ENCODE measurements at regions not wholly inside any gene's neighbourhood (a gene's known extent, or its start where the extent isn't known, plus 50 kb on each side); places are given as distances from the start of the nearest gene placed in this dataset.

- no peak for DNase-seq (ENCODE audit: extremely low read depth, insufficient read length)
- no peak overlapping the region for H3K4me3 ChIP-seq (replicated peaks; ENCODE audit: low read depth, low read length)
- TF ChIP-seq CTCF (IDR thresholded peaks at IDR 0.05; ENCODE audit: insufficient read depth, low read length, poor library complexity, severe bottlenecking) = no peak
- H3K27me3 ChIP-seq (replicated peaks; ENCODE audit: control insufficient read depth, insufficient read depth, low read length) = no peaks in the 10 kb centered on the region; the same call in none of the 2 replicates
- H3K36me3 ChIP-seq (ENCODE audit: control insufficient read depth, insufficient read depth, low read length) = no peaks in the 10 kb centered on the region
These were observed 244.7 kb downstream of the KIF20B start for GRCh38 chr10:89946106-89946505.

GRCh38 chr10:89949496-89949895 is 248.1 kb downstream of the KIF20B start:
- no peak for TF ChIP-seq CTCF (IDR thresholded peaks at IDR 0.05; ENCODE audit: insufficient read depth, low read length, poor library complexity, severe bottlenecking)
- no peak for DNase-seq (ENCODE audit: extremely low read depth, insufficient read length)

GRCh38 chr10:89952325-89952724 is 250.9 kb downstream of the KIF20B start:
- no peaks in the 10 kb centered on the region; the same call in 1 of the 2 replicates for H3K27me3 ChIP-seq (replicated peaks; ENCODE audit: control insufficient read depth, insufficient read depth, low read length)

More at GRCh38 chr10:89949496-89949895, 248.1 kb downstream of the KIF20B start:
- Histone ChIP-seq H3K4me3 (replicated peaks; ENCODE audit: low read depth, low read length) (no peak overlapping the region), H3K36me3 (ENCODE audit: control insufficient read depth, insufficient read depth, low read length) (no peaks in the 10 kb centered on the region), H3K27me3 (replicated peaks; ENCODE audit: control insufficient read depth, insufficient read depth, low read length) (no peaks in the 10 kb centered on the region; the same call in 1 of the 2 replicates)

GRCh38 chr10:89952751-89953150 is 251.4 kb downstream of the KIF20B start:
- DNase-seq (ENCODE audit: extremely low read depth, insufficient read length) = no peak
- no peaks in the 10 kb centered on the region for H3K36me3 ChIP-seq (ENCODE audit: control insufficient read depth, insufficient read depth, low read length)
- no peak for TF ChIP-seq CTCF (IDR thresholded peaks at IDR 0.05; ENCODE audit: insufficient read depth, low read length, poor library complexity, severe bottlenecking)
- no peaks in the 10 kb centered on the region; the same call in 1 of the 2 replicates for H3K27me3 ChIP-seq (replicated peaks; ENCODE audit: control insufficient read depth, insufficient read depth, low read length)
- H3K4me3 ChIP-seq (replicated peaks; ENCODE audit: low read depth, low read length) = no peak overlapping the region

More at GRCh38 chr10:89952325-89952724, 250.9 kb downstream of the KIF20B start:
- TF ChIP-seq CTCF (IDR thresholded peaks at IDR 0.05; ENCODE audit: insufficient read depth, low read length, poor library complexity, severe bottlenecking) = no peak
- DNase-seq (ENCODE audit: extremely low read depth, insufficient read length) = no peak
- Histone ChIP-seq H3K4me3 (replicated peaks; ENCODE audit: low read depth, low read length) (no peak overlapping the region), H3K36me3 (ENCODE audit: control insufficient read depth, insufficient read depth, low read length) (no peaks in the 10 kb centered on the region)

GRCh38 chr10:89954061-89954460 is 252.7 kb downstream of the KIF20B start:
- Histone ChIP-seq H3K27me3 (replicated peaks; ENCODE audit: control insufficient read depth, insufficient read depth, low read length) (no peaks in the 10 kb centered on the region; the same call in 1 of the 2 replicates), H3K4me3 (replicated peaks; ENCODE audit: low read depth, low read length) (no peak overlapping the region), H3K36me3 (ENCODE audit: control insufficient read depth, insufficient read depth, low read length) (no peaks in the 10 kb centered on the region)
- DNase-seq (ENCODE audit: extremely low read depth, insufficient read length) = no peak
- no peak for TF ChIP-seq CTCF (IDR thresholded peaks at IDR 0.05; ENCODE audit: insufficient read depth, low read length, poor library complexity, severe bottlenecking)
